Fibroblast of skin of left biceps (primary cell): ENCODE measurements at regions not wholly inside any gene's neighbourhood (a gene's known extent, or its start where the extent isn't known, plus 50 kb on each side); places are given as distances from the start of the nearest gene placed in this dataset.
"Not testable (repeated sequence)": the region's sequence is repeated elsewhere in the genome, so short reads cannot be mapped to it uniquely, and the experiment has no call there.

Experiments used
- DNase-seq, 2 experiments: peaks; one replicate each; pipeline ENCODE4 v3.0.0-alpha.2; 2013; ENCODE audit warnings: low read depth in 2 of 2

- no peak for DNase-seq
Observed at GRCh38 chr5:125894383-125894782, 528.8 kb upstream of the GRAMD2B start.

- DNase-seq: no peak
Observed at GRCh38 chr5:125896368-125896767, 526.8 kb upstream of the GRAMD2B start.

- DNase-seq: no peak
Observed at GRCh38 chr5:125897089-125897488, 526.1 kb upstream of the GRAMD2B start.

GRCh38 chr5:125898851-125899405 is 524.3 kb upstream of the GRAMD2B start:
- DNase-seq: no peak

GRCh38 chr5:125912028-125912427 is 511.2 kb upstream of the GRAMD2B start:
- no peak for DNase-seq

GRCh38 chr5:125913200-125913599 is 510.0 kb upstream of the GRAMD2B start:
- DNase-seq: no peak

- DNase-seq: no peak
Observed at GRCh38 chr5:125914471-125914870, 508.7 kb upstream of the GRAMD2B start.

- not testable (repeated sequence) for DNase-seq
Observed at GRCh38 chr5:125923958-125924357, 499.3 kb upstream of the GRAMD2B start.

GRCh38 chr5:125926172-125926571 is 497.0 kb upstream of the GRAMD2B start:
- no peak for DNase-seq

GRCh38 chr5:125928663-125929062 is 494.5 kb upstream of the GRAMD2B start:
- no peak for DNase-seq

GRCh38 chr5:125950012-125950615 is 473.1 kb upstream of the GRAMD2B start:
- no peak for DNase-seq

GRCh38 chr5:125961150-125961549 is 462.1 kb upstream of the GRAMD2B start:
- DNase-seq: no peak

- DNase-seq: no peak
Observed at GRCh38 chr5:125965577-125965976, 457.6 kb upstream of the GRAMD2B start.

GRCh38 chr5:125967576-125967975 is 455.6 kb upstream of the GRAMD2B start:
- no peak for DNase-seq

- DNase-seq: no peak
Observed at GRCh38 chr5:125969011-125969813, 454.0 kb upstream of the GRAMD2B start.

GRCh38 chr5:125969814-125970171 is 453.4 kb upstream of the GRAMD2B start:
- DNase-seq: no peak

GRCh38 chr5:125970631-125971307 is 452.4 kb upstream of the GRAMD2B start:
- no peak for DNase-seq

GRCh38 chr5:125972706-125973105 is 450.5 kb upstream of the GRAMD2B start:
- DNase-seq: no peak

- no peak for DNase-seq
Observed at GRCh38 chr5:125974679-125975078, 448.5 kb upstream of the GRAMD2B start.

- no peak for DNase-seq
Observed at GRCh38 chr5:125976421-125977000, 446.7 kb upstream of the GRAMD2B start.

GRCh38 chr5:125978015-125978414 is 445.2 kb upstream of the GRAMD2B start:
- no peak for DNase-seq

GRCh38 chr5:125979636-125980035 is 443.6 kb upstream of the GRAMD2B start:
- no peak for DNase-seq
